Globus pallidus (tissue), 1 donor: ENCODE measurements at regions not wholly inside any gene's neighbourhood (a gene's known extent, or its start where the extent isn't known, plus 50 kb on each side); places are given as distances from the start of the nearest gene placed in this dataset.
"Not testable (repeated sequence)": the region's sequence is repeated elsewhere in the genome, so short reads cannot be mapped to it uniquely, and the experiment has no call there.

Source experiments
- DNase-seq: peaks from one replicate; pipeline ENCODE4 v3.0.0-alpha.2; 2015; ENCODE audit warnings: low spot score

DNA sequence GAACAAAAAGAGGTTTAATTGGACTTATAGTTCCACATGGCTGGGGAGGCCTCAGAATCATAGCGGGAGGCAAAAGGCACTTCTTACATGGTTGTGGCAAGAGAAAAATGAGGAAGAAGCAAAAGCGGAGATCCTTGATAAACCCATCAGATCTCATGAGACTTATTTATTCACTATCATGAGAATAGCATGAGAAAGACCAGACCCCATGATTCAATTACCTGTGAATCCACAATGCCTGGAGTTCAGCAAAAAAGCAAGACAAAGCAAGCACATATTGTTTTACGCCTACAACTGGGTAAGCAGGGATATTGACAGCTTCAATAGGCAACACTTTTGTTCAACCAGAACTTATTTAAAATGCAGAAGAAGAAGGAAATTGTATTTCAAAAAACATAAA is 218.2 kb downstream of the RPL10L start:
- no peak for DNase-seq

DNA sequence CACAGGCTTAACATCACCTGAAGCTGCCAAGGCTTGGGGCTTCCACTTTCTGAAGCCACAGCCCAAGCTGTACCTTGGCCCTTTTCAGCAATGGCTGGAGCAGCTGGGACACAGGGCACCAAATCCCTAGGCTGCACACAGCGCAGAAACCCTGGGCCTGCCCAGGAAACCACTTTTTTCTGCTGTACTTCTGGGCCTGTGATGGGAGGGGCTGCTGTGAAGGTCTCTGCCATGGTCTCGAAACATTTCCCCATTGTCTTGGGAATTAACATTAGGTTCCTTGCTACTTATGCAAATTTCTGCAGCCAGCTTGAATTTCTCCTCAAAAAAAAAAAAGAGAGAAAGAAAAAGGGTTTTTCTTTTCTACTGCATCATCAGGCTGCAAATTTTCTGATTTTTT is 219.1 kb downstream of the RPL10L start:
- no peak for DNase-seq

DNA sequence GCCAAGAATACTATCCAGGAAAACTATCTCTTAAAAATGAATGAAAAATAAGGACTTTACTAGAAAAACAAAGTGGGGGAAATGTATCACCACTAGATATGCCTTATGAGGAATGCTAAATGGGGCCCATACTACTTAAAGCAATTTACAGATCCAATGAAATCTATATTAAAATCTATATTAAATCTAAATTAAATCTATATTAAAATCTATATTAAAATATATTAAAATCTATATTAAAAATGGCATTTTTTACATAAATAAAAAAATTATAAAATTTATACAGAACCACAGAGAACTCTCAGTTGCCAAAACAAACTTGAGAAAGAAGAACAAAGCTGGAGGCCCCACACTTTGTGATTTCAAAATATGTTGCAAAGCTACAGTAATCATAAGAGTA is 234.5 kb downstream of the RPL10L start:
- no peak for DNase-seq

DNA sequence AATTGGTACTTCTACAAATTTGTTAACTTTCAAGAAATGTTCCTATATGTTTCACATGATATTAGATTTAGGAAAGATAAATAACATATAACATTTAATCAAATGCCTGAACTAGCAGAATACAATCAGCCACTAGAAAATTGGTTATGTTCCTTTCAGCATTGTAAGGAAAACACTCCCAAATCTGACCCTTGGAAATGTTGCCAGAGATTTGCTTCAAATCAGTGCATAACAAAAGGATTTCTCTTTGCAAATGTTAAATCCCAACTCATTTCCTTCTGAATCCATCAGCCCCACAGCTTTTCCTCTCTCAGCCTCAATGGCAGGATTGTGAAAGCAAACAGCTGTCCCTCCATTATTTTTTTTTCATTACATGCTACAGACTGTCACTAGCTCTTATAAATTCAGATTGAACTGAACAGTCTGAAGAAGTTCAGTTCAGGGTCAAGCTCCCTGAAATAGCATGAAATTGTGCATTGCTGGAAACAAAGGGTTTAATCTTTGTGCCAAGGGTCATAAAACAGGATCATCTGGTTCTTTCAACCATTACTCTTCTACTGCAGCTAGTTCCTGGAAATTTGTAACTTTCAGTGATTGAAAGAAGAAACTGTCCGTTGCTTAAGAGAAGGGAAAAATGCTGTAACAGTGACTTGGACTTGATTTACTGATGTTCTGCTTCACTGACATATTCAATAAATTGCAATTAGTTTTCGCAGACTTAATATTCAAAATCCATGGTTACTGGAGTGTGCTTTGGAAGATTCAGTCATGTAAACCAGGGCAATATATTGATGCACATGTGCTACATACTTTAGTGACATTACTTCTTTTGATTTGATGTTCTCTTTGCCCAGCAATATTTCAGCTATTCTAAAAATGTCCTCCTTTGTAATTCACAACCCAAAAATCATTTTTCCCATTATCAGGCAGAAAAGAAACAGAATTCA is 246.4 kb downstream of the RPL10L start:
- DNase-seq, result no peak

DNA sequence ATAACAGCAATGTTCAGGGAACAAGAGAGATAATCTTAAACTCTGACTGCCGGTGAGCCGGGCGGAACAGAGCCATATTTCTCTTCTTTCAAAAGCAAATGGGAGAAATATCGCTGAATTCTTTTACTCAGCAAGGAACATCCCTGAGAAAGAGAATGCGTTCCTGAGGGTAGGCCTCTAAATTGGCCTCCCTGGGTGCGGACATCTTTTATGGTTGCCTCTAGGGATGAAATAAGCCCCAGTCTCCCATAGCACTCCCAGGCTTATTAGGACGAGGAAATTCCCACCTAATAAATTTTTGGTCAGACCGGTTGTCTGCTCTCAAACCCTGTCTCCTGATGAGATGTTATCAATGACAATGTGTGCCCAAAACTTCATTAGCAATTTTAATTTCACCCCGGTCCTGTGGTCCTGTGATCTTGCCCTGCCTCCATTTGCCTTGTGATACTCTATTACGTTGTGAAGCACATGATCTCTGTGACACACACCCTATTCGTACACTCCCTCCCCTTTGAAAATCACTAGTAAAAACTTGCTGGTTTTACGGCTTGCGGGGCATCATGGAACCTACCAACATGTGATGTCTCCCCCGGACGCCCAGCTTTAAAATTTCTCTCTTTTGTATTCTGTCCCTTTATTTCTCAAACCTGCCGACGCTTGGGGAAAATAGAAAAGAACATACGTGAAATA is 249.4 kb downstream of the RPL10L start:
- not testable (repeated sequence) for DNase-seq

DNA sequence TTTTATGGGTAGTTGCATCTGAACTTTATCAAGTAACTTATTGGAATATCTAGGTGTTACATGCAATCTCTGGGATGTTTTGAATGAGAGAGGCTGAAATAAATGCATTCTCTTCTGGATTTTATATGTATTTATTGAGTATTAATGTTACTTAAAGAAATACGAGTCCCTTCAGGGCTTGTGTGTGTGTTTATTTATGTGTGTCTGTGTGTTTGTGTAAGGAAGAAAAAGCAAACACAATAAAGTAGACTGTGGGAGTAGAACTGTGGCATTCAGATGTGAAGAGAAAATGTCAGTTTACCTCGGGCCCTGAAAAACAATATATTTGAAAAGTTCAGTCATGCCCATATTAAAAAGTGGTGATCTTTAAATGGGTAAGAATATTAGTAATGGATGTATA is 250.5 kb downstream of the RPL10L start:
- no peak for DNase-seq

DNA sequence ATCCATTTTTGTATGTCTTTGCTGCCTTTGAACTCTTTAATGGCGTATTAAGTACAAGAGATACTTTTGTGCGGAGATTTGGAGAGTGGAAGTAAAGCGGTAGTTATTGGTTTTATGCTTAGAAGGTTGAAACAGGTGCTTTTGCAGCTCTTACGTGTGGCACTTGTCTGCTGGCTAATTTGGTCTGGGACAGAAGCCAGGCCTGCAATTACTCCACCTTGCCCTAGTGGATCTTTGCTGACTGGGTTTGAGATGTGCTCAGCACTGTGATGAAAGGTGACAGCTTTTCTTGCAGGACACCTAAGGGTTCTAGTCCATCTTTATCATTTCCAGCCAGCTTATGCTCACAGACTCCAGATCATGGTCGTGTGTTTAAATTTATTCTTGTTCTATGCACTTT is 252.5 kb downstream of the RPL10L start:
- no peak for DNase-seq

DNA sequence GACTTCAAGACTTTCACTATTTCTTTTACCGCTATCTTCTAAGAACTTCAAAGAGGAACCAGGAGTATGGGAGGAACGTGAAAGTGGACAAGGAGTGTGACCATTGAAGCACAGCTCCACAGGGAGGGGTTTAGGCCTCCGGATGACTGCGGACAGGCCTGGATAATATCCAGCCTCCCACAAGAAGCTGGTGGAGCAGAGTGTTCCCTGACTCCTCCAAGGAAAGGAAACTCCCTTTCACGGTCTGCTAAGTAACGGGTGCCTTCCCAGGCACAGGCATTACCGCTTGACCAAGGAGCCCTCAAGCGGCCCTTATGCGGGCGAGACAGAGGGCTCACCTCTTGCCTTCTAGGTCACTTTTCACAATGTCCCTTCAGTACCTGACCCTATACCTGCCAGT is 267.0 kb downstream of the RPL10L start:
- DNase-seq, result no peak

DNA sequence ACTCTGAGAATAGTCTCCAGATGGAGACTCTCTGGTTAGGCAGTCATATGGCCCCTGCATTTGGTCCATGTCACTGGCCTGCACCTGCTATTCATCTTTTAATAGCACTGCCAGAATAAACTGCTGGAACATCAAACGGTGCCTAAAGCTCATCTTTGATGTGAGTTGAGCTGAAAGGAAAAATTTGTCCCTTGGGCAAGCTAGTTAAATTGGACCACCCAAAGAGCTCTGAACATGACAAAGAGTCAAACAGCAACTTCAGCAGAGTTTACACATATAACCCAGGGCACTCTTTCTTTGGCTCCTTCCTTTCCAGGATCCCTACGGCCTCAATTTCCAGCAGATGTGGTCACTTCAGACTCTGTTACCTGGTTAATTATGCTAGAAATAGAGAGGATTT is 269.9 kb downstream of the RPL10L start:
- DNase-seq, result no peak

DNA sequence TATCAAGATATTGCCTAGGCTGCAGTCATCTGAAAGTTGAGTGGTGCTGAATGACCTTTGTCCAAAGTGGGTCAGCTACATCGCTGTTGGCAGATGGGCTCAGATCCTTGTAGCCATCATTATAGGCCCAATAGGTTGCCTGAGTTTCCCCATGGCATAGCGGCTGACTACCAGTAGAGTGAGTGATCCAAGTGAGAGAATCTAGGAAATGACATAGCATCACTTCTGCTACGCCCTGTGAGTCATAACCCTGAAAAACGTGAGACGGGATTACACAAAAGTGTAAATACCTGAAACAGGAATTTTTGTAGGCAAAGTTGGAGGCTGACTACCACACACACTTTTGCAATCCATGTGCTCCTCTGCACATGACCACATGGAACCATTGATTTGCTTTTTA is 273.3 kb downstream of the RPL10L start:
- DNase-seq, result no peak

DNA sequence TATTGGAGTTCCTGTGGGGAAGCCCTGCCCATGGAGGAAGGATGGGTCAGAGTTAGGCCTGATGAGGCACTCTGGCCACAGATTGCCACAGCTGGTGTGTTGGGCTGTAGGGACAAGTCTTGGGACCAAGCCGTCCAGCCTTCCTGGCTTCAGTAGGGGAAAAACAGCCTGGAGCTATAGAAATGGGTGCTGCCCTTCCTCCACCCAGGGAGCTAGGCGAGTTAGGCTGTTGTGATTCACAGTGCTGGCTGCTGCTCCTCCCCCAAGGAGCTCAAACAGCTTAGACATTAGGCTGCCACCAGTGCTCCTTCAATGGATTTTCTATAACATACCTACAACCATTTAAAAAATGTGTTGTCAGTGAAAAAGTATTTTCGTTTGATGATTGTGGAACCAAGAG is 274.3 kb downstream of the RPL10L start:
- no peak for DNase-seq

DNA sequence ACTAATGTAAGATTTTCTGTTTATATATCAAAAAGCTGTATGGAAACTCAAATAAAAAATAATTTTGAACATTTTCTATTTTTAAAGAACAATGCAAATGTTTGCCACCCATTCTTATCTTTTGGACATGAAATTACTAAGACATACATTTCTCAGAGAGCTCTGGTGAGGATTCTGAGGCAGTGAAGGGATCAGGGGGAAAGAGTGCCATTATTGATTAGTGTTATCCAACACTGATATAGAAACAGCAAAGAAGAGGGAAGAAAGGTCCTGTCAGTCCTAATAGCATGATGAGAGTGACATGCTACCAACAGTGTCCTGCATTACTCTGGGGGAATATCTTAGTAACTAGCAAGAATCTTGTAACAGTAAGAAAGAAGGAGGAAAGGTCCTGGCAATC is 282.2 kb downstream of the RPL10L start:
- no peak for DNase-seq

DNA sequence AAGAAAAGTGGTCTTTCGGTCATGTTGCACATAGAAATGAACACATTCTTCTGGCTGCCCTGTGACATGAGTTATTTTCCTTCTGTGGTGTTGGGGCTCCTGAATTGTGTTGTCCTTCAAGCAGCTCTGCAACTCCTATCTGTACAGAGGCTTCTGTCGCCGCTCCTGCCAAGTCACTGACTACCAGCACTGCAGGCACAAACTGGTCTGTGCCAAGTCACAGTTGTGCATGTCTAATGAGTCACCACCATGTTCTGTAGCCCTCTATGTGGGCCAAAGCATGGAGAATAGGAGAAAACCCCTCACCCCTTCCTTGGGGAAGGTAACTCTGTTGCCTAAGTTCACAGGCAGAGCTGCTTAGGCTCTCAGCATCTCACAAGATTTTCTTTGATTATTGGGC is 283.3 kb downstream of the RPL10L start:
- no peak for DNase-seq

DNA sequence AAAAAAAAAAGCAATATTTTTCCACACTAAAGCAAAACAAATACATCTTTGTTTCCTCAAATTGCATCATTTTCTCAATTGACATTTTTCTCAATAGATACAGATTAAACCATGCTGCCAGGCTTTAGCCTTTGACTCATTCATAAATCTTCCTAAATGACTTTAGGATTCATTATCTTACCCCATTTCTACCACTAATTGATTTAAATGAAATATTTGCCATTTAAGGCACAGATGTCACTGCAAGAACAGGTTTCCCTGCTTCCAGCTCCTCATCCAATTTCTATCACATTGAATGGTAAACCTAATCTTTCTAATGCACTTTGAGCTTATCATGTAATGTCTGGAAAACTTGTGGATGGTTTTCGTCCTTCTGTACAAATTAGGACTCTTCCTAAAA is 298.7 kb downstream of the RPL10L start:
- DNase-seq, result no peak

DNA sequence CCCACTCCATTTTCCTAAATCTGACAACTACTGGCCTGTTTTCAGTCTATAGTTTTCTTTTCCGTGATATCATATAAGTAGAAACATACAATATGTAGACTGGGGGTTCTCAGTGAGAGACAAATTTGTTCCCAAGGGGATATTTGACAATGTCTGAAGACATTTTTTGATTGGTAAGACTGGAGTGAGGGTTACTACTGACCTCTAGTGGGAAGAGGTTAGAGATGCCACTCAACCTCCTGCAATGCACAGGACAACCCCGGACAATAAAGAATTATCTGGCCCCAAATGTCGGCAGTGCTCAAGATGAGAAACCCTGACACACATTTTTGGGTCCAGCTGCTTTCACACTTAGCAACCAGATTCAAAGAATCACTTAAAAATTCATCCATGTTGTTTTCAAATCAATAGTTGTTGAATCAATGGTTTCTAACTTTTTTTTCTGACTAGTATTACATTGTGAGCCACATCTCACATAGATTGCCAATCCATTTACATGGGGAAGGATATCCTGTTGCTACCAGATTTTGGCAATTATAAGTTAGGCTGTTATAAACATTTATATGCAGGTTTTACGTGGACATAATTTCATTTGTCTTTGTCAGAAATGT is 307.1 kb downstream of the RPL10L start:
- DNase-seq, result peak; percentile 20

DNA sequence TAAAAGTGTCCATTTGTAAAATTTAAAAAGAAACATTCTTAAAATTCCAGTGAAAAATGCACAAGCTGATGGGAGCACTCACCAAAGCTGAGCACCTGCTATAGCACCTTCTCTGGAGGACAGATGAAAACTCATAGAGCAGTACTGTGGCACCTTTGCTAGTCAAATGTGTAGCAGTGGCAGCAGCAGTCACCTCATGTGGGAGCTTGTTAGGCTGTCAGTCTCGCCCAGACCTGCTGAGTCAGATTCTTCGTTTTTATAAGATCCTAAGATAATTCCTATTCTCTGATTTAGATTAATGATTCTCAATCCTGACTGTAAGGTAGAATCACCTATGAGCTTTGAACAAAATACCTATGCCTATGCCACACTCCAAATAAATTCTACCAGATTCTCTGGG is 325.8 kb downstream of the RPL10L start:
- DNase-seq, result no peak

DNA sequence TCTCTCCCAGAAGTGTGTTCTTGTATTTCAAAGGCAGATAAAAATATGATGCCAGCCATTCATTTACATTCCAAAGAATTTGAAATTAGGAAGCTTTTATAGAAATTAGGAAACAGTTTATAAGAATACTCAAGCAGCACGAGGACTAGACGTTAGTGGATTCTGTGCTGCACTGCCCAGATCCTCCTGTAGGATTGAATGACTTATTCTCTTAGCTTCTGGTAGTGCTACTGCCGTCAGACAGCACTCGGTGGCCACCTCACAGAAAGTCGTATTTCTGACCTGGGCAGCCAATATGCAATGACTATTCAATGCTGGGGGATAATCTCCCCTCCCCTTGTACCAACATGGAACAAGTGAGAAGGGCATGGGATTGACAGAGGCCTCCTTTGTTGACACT is 326.4 kb downstream of the RPL10L start:
- DNase-seq, result no peak

DNA sequence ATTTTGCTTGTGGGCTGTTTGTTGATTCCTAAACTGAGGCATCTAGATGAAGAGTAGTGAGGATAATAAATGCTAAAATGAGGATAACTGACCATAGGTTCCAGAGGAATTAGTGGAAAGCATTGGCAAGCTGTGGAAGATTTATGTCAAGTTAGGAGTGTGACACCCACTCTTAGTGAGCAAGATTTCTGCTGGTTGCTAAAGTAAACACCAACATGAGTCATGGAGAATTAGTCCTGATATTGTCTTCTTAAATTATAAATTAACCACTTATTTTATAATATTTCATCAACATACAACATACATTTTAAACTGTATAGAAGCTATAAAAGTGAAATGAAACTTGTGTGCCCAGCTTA is 328.2 kb downstream of the RPL10L start:
- no peak for DNase-seq

DNA sequence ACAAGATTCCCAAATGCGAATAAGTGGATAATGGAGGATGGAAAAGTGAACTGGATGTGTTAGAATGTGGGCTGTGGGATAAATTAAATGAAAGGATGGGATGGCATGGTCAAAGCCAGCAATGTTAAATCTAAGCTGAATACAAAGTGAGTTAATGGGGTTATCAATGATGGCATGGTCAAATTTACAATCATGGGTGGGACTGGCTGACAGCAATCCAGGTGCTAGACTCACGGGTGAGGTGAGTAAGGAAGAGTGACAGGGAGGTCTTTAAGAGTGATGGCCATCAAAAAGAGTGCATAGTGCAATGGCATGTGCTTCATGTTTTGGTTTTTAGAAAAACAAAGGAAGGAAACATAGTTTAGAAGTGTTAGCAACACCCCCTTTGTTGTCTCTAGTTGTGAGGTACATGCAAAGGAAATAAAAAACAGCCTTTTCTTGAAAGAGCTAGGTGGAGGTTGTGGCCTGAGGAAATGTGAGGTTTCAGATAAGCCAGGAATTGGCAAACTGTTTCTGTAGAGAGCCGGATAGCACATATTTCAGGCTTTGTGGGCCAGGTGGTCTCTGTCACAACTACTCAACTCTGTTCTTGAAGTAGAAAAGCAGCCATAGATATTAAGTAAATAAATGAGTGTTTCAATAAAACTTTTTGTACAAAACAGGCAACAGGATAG is 328.7 kb downstream of the RPL10L start:
- DNase-seq, result peak; percentile 4

DNA sequence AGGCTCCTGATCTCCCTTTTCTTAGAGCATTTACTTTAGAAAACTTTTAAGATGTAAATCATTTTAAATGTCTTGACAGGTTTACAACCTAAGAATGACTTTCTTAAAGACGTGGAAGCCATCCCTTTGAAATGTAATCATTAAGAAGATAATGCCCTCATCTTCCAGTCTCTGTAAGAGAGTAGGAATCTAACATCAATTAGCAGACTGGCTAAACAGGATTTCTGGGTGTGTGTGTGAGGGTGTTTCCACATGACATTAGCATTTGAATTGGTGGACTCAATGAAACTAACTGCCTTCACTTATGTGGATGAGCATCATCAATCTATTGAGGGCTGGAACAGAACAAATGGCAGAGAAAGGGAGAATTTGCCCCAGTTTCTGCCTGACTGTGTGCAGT is 329.5 kb downstream of the RPL10L start:
- DNase-seq, result no peak

DNA sequence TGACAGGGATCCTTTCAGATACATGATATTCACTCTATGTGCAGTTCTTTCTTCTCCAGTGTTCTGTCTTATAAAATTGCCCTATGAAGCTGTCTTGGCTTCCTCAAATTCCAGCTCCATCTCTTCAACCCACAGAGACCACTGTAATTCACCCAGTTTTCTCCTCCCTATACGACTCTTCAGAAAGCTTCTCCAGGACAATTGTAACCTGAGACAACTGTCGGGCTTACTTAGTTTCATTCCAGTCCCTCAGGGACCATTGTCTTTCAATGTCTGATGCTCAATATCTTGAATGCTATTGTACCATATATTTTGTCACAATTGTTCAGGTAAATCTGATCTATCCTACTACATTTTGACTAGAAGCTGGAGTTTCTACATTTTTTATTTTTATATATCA is 345.3 kb downstream of the RPL10L start:
- no peak for DNase-seq

DNA sequence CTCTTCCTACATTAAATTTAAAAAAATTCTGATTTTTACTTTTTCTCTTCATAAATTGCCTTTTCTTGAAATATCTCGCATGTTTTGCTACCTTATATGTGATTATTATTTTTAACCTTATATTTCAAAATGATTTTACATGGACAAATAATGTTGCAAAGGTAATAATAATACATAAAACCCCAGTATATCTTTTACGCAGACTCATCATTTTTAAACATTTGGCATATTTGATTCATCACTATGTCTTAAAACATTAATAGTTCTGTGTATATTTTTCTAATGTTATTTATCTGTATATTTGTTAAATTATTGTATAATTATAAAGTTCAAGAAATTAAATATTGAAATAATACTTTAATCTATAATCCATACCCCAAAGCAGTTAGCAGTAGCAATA is 350.8 kb downstream of the RPL10L start:
- DNase-seq, result no peak

DNA sequence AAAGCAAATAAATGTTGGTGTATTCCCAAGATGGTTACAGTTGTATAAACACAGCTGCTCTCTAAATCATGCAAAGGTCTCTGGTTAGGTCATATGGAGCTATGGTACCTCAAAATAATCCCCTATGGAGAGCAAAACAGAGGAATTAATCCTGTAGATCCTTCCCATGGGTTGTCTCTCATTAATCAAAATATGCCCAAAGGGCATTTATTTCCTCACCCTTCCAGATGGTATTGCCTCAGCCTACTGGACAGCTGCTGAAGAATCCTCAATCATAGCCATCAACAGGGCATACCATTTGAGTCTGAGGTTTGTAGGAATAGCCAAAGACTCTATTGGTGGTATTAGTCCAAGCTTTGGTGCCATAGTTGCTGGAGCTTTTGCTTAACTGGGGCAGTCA is 360.9 kb downstream of the RPL10L start:
- DNase-seq, result no peak
